GM12878 (cell line): ENCODE measurements at regions not wholly inside any gene's neighbourhood (a gene's known extent, or its start where the extent isn't known, plus 50 kb on each side); places are given as distances from the start of the nearest gene placed in this dataset.

Source experiments
- ASH2L ChIP-seq: fragments of 300-600, 200-600 bp; sonication (generic); IDR thresholded peaks from 2 replicates; pipeline ENCODE4 v1.6.1; 2017; ENCODE audit warnings: low read depth, mild to moderate bottlenecking, borderline replicate concordance
- ATF2 ChIP-seq: IDR thresholded peaks from 2 replicates; pipeline ENCODE4 v1.6.1; 2012; ENCODE audit warnings: low read length, inconsistent platforms
- ATF7 ChIP-seq: fragments of 450-650 bp; IDR thresholded peaks from 2 replicates; pipeline ENCODE4 v1.6.1; 2016; ENCODE audit warnings: low read depth, mild to moderate bottlenecking
- BACH1 ChIP-seq: fragments of 450-650 bp; IDR thresholded peaks from 2 replicates; pipeline ENCODE4 v1.6.1; 2017; ENCODE audit warnings: mild to moderate bottlenecking, borderline replicate concordance
- BMI1 ChIP-seq: fragments of 450-650 bp; IDR thresholded peaks from 2 replicates; pipeline ENCODE4 v1.6.1; 2016; ENCODE audit warnings: mild to moderate bottlenecking, moderate library complexity, borderline replicate concordance
- CBX3 ChIP-seq: fragments of 200-600 bp; sonication (generic); IDR thresholded peaks from 2 replicates; pipeline ENCODE4 v1.6.1; 2016; ENCODE audit warnings: low read depth, borderline replicate concordance
- CHD1 ChIP-seq: IDR thresholded peaks from 2 replicates; pipeline ENCODE4 v1.6.1; 2012; ENCODE audit warnings: low read depth, low read length, improper control_type of control experiment
- CHD2 ChIP-seq: IDR thresholded peaks from 2 replicates; pipeline ENCODE4 v1.6.1; 2011; ENCODE audit warnings: low read depth, low read length, improper control_type of control experiment, borderline replicate concordance
- CTCF ChIP-seq, 3 experiments: IDR thresholded peaks in 2 of 3; conservative IDR thresholded peaks in 1 of 3; 2 replicates each; pipeline ENCODE4 v1.5.1; 2011; ENCODE audit warnings: low read depth in 3 of 3, low read length in 3 of 3, mild to moderate bottlenecking in 3 of 3, control low read depth in 2 of 3, moderate library complexity in 2 of 3, inconsistent platforms in 1 of 3, mixed read lengths in 1 of 3; ENCODE audit not compliant: control insufficient read depth in 2 of 3, insufficient read depth in 1 of 3; ENCODE audit errors: extremely low read depth in 1 of 3
- DPF2 ChIP-seq: fragments of 450-650 bp; IDR thresholded peaks from 2 replicates; pipeline ENCODE4 v1.6.1; 2017; ENCODE audit warnings: mild to moderate bottlenecking
- E4F1 ChIP-seq: fragments of 450-650 bp; IDR thresholded peaks from 2 replicates; pipeline ENCODE4 v1.6.1; 2018; ENCODE audit warnings: borderline replicate concordance, mild to moderate bottlenecking; ENCODE audit not compliant: partially characterized antibody
- EP300 ChIP-seq, 2 experiments: fragments of 150-350 bp in 1 of 2; IDR thresholded peaks; 2 replicates each; pipeline ENCODE4 v1.6.1; 2011 to 2012; ENCODE audit warnings: low read depth in 2 of 2, low read length in 2 of 2, borderline replicate concordance in 1 of 2, improper control_type of control experiment in 1 of 2, inconsistent platforms in 1 of 2; ENCODE audit not compliant: control insufficient read depth in 1 of 2
- ESRRA ChIP-seq: IDR thresholded peaks from 2 replicates; pipeline ENCODE4 v1.6.1; 2012; ENCODE audit warnings: mild to moderate bottlenecking, low read length, improper control_type of control experiment
- HCFC1 ChIP-seq: fragments of 150-350 bp; IDR thresholded peaks from 2 replicates; pipeline ENCODE4 v1.6.1; 2014; ENCODE audit warnings: low read length
- MAX ChIP-seq: IDR thresholded peaks from 2 replicates; pipeline ENCODE4 v1.6.1; 2012; ENCODE audit warnings: low read depth, low read length, improper control_type of control experiment
- MEF2B ChIP-seq: fragments of 450-650 bp; IDR thresholded peaks from 2 replicates; pipeline ENCODE4 v1.6.1; 2018; ENCODE audit warnings: mild to moderate bottlenecking, moderate library complexity; ENCODE audit not compliant: partially characterized antibody, poor library complexity, severe bottlenecking
- MXI1 ChIP-seq: fragments of 150-350 bp; IDR thresholded peaks from 2 replicates; pipeline ENCODE4 v1.6.1; 2011; ENCODE audit warnings: low read depth, mild to moderate bottlenecking, inconsistent platforms, low read length, improper control_type of control experiment
- NFXL1 ChIP-seq: fragments of 450-650 bp; IDR thresholded peaks from 2 replicates; pipeline ENCODE4 v1.6.1; 2017; ENCODE audit warnings: antibody characterized with exemption, mild to moderate bottlenecking, borderline replicate concordance
- NRF1 ChIP-seq: conservative IDR thresholded peaks from 2 replicates; pipeline ENCODE4 v1.6.1; 2011; ENCODE audit warnings: mild to moderate bottlenecking, low read depth, low read length, improper control_type of control experiment
- PML ChIP-seq: IDR thresholded peaks from 2 replicates; pipeline ENCODE4 v1.6.1; 2012; ENCODE audit warnings: low read length, inconsistent platforms
- POLR2AphosphoS2 ChIP-seq: IDR thresholded peaks from 2 replicates; pipeline ENCODE4 v1.6.1; 2011; ENCODE audit warnings: low read depth, mild to moderate bottlenecking, low read length, improper control_type of control experiment, moderate library complexity
- SPI1 ChIP-seq: IDR thresholded peaks from 2 replicates; pipeline ENCODE4 v1.6.1; 2011; ENCODE audit warnings: low read depth, mild to moderate bottlenecking, low read length, moderate library complexity, borderline replicate concordance; ENCODE audit not compliant: insufficient read depth
- SREBF2 ChIP-seq: IDR thresholded peaks from 2 replicates; pipeline ENCODE4 v1.6.1; 2012; ENCODE audit warnings: mild to moderate bottlenecking, low read length

GRCh38 chr2:109046925-109047508, 58.0 kb upstream of the EDAR start (continued):
- TF ChIP-seq NRF1 (no peak), CTCF (IDR thresholded peaks at IDR 0.05 in 2 of 3, conservative IDR thresholded peaks at IDR 0.05 in 1 of 3; ENCODE audit: control insufficient read depth in 2 of 3, extremely low read depth in 1 of 3, insufficient read depth in 1 of 3, low read depth in 3 of 3, low read length in 3 of 3) (peak in 2 of 3 experiments; percentile 7 to 22; a peak in 2 of 6 replicates), HCFC1 (no peak), DPF2 (peak; percentile 75), PML (no peak), ESRRA (peak; percentile 44; the same call in 1 of the 2 replicates), MEF2B (peak; percentile 81), ATF7 (peak; percentile 95), SPI1 (0 out of 2 replicates have a peak, but pooled peaks have one; percentile 1), CHD1 (no peak), CBX3 (no peak), CHD2 (no peak), BACH1 (no peak; the same call in 1 of the 2 replicates), MAX (no peak), ATF2 (0 out of 2 replicates have a peak, but pooled peaks have one; percentile 19), SREBF2 (no peak), BMI1 (no peak), EP300 (IDR thresholded peaks at IDR 0.05; ENCODE audit: borderline replicate concordance in 1 of 2, control insufficient read depth in 1 of 2, low read depth in 2 of 2, low read length in 2 of 2) (peak in 1 of 2 experiments; percentile 60; a peak in 1 of 4 replicates), POLR2AphosphoS2 (no peak), MXI1 (no peak), ASH2L (no peak), NFXL1 (peak; percentile 92), E4F1 (no peak)
